ENCODE measurements at regions not wholly inside any gene's neighbourhood (a gene's known extent, or its start where the extent isn't known, plus 50 kb on each side); places are given as distances from the start of the nearest gene placed in this dataset.

- no peak overlapping the region for H2BK12ac ChIP-seq (ENCODE audit: insufficient read length, low read depth, low read length)
- Mint-ChIP-seq H3K4me1 (peaks cover 2 to 4% of the 10 kb centered on the region in 2 experiments; a peak in 2 of 4 replicates), H3K27me3 (ENCODE audit: low read depth) (peaks cover 5% of the 10 kb centered on the region; the same call in 1 of the 2 replicates), H3K9me3 (no peaks in the 10 kb centered on the region; a peak in 1 of 5 replicates), H3K36me3 (ENCODE audit: insufficient read depth in 1 of 3, low read depth in 3 of 3) (peaks cover 0 to 6% (median 0%) of the 10 kb centered on the region in 3 experiments; a peak in 1 of 7 replicates), H3K4me3 (no peak overlapping the region), H3K27ac (no peak overlapping the region)
- no peak overlapping the region for H3T11ph ChIP-seq (ENCODE audit: low read length)
- no peak overlapping the region for H3K4ac ChIP-seq (ENCODE audit: low read depth, low read length)
- no peak overlapping the region for H3K23ac ChIP-seq (ENCODE audit: insufficient read length, low read depth, low read length)
- no peak overlapping the region for H4K91ac ChIP-seq (ENCODE audit: insufficient read length, low read depth, low read length)
- TF ChIP-seq, protein P1, sequence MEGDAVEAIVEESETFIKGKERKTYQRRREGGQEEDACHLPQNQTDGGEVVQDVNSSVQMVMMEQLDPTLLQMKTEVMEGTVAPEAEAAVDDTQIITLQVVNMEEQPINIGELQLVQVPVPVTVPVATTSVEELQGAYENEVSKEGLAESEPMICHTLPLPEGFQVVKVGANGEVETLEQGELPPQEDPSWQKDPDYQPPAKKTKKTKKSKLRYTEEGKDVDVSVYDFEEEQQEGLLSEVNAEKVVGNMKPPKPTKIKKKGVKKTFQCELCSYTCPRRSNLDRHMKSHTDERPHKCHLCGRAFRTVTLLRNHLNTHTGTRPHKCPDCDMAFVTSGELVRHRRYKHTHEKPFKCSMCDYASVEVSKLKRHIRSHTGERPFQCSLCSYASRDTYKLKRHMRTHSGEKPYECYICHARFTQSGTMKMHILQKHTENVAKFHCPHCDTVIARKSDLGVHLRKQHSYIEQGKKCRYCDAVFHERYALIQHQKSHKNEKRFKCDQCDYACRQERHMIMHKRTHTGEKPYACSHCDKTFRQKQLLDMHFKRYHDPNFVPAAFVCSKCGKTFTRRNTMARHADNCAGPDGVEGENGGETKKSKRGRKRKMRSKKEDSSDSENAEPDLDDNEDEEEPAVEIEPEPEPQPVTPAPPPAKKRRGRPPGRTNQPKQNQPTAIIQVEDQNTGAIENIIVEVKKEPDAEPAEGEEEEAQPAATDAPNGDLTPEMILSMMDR (conservative IDR thresholded peaks at IDR 0.05) = no peak
- H2BK5ac ChIP-seq (ENCODE audit: insufficient read length, low read length) = no peak overlapping the region
- no peak overlapping the region for H3K4me2 ChIP-seq (ENCODE audit: insufficient read depth, insufficient read length, low read length)
- H4K20me1 ChIP-seq (ENCODE audit: control insufficient read depth, insufficient read depth, insufficient read length) = no peaks in the 10 kb centered on the region
- H2BK20ac ChIP-seq (ENCODE audit: low read depth, low read length, poor library complexity, severe bottlenecking) = no peak overlapping the region
- WGBS (ENCODE audit: extremely low coverage, insufficient read length, low lambda C conversion rate) = no CpG with 5 or more reads among the region's 1 CpG
- H3K79me2 ChIP-seq (ENCODE audit: insufficient read depth, low read length) = no peaks in the 10 kb centered on the region
- no peaks in the 10 kb centered on the region for H3K23me2 ChIP-seq (ENCODE audit: insufficient read length, low read depth, low read length, poor library complexity, severe bottlenecking)
- no peaks in the 10 kb centered on the region for H3K79me1 ChIP-seq (ENCODE audit: insufficient read depth, low read depth, low read length, poor library complexity, severe bottlenecking)
- H2BK120ac ChIP-seq (ENCODE audit: low read depth, low read length, poor library complexity, severe bottlenecking) = no peak overlapping the region
- H2AK5ac ChIP-seq (ENCODE audit: insufficient read length, low read length) = no peak overlapping the region
- H3K4me1 ChIP-seq (ENCODE audit: insufficient read depth, low read length) = no peaks in the 10 kb centered on the region
- H4K8ac ChIP-seq (replicated peaks; ENCODE audit: insufficient read length, low read depth, low read length) = no peak overlapping the region
- no peaks in the 10 kb centered on the region for H3K9me3 ChIP-seq (ENCODE audit: control insufficient read depth, low read depth, low read length)
- no peak overlapping the region for H3K9ac ChIP-seq (ENCODE audit: extremely low read depth, insufficient read length, low read length)
- H3K27me3 ChIP-seq (ENCODE audit: insufficient read depth, low read length) = no peaks in the 10 kb centered on the region
- no peak overlapping the region for H3K27ac ChIP-seq (ENCODE audit: insufficient read length, low read depth, low read length)
- H4K5ac ChIP-seq (ENCODE audit: insufficient read length, low read depth, low read length) = no peak overlapping the region
- no peak overlapping the region for H3K14ac ChIP-seq (ENCODE audit: insufficient read depth, low read length)
- H3K18ac ChIP-seq (ENCODE audit: insufficient read length, low read depth, low read length) = no peak overlapping the region
- no peak overlapping the region for H3K56ac ChIP-seq (ENCODE audit: insufficient read length, low read depth, low read length)
- no peak overlapping the region for H2AFZ ChIP-seq (ENCODE audit: low read length)
- DNase-seq = no peak
- no peak overlapping the region for H2BK15ac ChIP-seq (ENCODE audit: low read depth, low read length)
Measured at GRCh38 chr21:32087447-32087846, 191.4 kb downstream of the MIS18A start.
